Activated CD8-positive, alpha-beta memory T cell treated with anti-CD3 and anti-CD28 coated beads for 4 hours (primary cell): ENCODE measurements at regions not wholly inside any gene's neighbourhood (a gene's known extent, or its start where the extent isn't known, plus 50 kb on each side); places are given as distances from the start of the nearest gene placed in this dataset.
"Not testable (repeated sequence)": the region's sequence is repeated elsewhere in the genome, so short reads cannot be mapped to it uniquely, and the experiment has no call there.

Source experiments
- DNase-seq, 2 donors: peaks; one replicate each; pipeline ENCODE4 v3.0.0-alpha.2; 2020; ENCODE audit warnings: low read depth in 2 of 2

DNA sequence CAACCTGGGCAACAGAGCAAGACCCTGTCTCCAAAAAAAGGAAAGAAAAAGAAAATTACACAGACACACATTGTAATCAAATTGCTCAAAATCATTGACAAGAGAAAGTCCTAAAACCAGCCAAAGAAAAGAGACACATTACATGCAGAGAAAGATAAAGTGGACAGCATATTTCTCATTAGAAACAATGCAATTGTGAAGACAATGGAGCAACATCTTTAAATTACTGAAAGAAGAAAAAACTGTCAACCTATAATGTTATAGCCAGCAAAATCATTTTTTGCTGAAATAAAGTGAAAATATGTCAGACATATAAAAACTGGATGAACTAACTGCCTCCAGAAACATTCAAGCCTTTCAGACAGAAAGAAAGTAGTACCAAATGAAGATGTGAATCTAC, 120.6 kb downstream of the TMEM167A start:
- DNase-seq = no peak

DNA sequence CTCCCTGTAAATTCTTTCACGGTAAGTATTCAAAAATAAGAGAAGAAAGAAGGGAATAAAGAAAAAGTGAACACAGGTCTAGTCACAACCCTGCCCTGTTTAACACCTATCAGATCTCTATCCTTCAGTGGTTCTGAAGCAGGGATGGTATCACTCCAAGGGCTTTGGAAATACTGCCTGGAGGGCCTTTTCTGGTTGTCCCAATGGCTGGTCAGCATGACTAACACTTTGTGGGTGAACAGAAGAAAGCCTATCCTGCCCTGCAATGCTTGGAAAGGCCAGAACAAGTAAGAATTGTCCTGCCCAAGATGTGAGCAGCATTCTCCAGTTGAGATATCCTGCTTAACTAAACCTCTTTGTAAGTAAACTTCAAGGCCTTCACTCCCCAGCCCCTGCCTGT, 124.9 kb downstream of the TMEM167A start:
- DNase-seq = no peak

DNA sequence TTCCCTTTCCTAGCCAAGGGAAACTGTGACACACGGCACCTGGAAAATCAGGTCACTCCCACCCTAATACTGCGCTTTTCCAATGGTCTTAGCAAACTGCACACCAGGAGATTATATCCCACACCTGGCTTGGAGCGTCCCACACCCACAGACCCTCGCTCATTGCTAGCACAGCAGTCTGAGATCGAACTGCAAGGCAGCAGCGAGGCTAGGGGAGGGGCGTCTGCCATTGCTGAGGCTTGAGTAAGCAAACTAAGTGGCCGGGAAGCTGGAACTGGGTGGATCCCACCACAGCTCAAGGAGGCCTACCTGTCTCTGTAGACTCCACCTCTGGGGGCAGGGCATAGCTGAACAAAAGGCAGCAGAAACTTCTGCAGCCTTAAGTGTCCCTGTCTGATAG, 132.9 kb downstream of the TMEM167A start:
- not testable (repeated sequence) for DNase-seq

DNA sequence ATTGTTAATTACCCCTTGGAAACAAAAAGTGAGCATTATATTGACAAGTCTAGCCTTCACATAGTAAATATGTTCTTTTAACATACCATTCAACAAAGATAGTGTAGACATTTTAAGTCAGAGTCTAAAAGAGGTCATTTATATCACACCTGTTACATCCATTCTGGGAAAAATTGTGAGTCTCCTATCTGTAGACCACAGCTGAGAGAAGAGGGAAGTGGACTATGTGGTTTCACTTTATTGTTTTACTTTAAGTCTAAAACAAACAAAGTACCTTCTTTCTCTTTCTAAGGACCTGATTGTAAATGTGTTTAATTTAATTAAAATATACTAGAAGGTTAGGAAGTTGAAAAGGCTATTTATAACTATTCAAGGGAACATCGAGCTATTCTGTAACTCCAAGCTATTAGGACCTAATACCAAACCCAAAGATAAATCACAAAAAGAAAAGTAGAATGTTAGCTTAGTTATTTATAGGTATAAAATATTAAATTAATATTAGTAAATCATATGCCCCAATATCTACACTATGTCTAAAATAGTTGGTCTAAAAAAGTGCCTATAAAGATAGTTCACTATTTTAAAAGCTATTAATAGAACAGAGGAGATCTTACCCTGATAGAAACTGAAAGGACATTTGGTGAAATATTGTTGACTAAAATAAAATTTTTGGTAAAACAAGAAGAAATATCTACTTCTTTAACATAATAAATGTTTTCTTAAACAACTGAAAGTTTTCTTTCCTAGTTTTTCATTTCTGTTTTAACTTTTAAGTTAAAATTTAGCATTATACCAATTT, 134.9 kb downstream of the TMEM167A start:
- DNase-seq = no peak

DNA sequence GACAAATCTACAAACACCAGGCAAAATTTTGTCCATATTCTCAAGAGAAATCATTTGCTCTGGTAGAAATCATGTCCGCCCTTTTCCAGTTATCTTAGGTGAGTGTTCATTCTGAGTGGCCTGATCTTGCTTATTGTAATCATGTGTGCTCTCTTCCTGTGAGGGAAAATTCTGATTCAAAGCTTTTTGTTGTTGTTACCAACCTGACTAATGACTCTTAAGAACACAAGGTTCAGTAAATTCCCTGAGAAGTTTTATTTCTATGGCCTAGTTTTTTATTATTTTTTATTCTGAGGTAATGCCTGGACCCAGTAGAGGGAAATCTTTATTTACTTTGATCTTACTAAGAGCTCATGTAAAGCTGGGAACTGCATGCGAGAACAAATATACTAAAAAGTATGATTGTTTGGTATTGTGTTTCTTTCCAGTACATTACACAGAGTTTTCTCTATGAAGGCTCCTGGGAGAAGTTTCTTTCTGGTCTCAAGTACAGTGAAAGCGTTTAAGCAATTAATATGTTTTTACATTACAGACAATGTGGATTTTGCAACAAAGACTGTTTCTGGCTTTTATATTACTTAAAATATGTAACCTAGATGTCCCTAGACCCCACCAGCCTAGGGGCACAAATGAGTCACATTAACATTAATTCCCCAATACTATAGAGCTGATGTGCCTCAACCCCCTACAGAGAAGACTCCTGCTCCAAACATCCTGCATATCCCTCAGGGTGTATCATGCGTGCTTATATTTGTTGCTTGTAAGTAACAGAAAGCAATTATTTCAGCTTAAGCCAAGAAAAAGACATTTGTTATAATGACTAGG, 138.1 kb downstream of the TMEM167A start:
- no peak for DNase-seq

DNA sequence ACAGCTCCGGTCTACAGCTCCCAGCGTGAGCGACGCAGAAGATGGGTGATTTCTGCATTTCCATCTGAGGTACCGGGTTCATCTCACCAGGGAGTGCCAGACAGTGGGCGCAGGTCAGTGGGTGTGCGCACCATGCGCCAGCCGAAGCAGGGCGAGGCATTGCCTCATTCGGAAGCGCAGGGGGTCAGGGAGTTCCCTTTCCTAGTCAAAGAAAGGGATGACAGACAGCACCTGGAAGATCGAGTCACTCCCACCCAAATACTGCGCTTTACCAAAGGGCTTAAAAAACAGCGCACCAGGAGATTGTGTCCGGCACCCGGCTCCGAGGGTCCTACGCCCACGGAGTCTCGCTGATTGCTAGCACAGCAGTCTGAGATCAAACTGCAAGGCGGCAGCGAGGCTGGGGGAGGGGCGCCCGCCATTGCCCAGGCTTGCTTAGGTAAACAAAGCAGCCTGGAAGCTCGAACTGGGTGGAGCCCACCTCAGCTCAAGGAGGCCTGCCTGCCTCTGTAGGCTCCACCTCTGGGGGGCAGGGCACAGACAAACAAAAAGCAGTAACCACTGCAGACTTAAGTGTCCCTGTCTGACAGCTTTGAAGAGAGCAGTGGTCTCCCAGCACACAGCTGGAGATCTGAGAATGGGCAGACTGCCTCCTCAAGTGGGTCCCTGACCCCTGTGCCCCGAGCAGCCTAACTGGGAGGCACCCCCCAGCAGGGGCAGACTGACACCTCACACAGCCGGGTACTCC, 144.5 kb downstream of the TMEM167A start:
- DNase-seq = not testable (repeated sequence)

DNA sequence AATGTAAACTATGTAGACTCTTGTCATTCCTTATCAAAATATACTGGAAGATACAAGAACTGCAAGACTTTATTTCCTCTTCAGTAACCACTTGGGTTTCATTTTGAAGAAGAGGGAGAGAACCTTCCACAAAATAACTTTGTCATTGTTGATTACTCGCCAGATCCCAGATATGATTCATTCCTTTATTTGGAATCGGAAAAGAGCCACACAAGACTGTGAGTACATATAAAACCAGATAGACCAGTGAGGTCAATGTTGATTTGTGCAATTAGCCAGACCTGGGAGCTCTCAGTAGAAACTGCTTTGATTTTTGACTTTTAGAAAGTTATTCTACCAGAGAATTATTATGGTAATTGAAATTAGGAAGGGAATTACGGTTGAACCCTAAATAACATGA, 146.1 kb downstream of the TMEM167A start:
- DNase-seq = no peak

DNA sequence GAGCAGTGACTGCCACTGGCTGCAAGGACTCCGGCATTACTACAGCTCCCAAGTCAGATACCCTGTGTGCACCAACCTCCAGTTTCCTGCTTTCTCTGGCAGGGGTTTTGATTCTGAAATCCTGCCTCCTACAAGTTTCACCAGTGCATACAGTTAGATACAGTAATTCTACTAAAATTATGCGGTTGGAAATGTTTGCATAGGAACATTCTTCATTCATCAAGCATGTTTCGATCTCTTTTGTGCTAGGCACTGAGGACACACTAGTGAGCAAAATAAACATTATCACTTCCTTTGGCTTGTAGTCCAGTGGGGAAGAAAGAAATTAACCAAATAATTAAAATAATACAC, 152.2 kb downstream of the TMEM167A start:
- no peak for DNase-seq

DNA sequence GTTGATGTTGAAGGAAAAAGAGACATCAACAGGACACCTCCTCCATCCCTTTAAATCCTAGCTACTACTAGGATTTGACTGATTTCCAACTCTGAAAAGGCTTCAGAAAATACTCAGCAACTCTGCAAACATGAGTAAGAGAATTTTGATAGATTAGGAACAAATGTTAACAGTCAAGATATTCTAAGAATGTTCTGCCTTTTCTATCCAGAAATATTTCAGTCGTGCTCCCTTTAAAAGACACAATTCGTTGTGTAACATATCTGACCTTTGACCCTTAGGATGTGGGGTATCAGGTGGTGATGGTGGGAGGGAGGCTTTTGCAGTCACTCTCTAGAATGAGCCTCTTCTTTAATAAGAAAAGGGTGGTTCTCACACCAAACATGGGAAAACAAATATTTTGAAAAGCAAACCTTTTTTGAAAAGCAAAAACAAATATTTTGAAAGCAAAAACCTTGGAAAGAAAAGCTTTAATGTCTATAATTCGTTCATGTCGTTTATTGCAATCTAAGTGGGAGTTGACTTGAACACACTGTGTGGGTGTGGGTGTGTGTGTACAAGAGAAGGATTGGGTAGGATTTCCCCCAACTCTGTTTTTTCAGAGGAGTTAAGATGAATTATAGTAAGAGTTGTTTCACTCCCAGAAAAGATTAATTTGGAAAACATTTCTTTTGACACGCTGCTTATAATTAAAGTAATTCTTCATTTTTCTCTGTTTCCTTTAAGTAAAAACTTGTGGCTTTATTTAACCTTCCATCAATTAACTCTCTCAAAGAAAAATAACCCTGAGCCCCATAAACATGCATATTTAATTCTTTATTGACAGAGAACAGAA, 152.8 kb downstream of the TMEM167A start:
- DNase-seq = no peak

DNA sequence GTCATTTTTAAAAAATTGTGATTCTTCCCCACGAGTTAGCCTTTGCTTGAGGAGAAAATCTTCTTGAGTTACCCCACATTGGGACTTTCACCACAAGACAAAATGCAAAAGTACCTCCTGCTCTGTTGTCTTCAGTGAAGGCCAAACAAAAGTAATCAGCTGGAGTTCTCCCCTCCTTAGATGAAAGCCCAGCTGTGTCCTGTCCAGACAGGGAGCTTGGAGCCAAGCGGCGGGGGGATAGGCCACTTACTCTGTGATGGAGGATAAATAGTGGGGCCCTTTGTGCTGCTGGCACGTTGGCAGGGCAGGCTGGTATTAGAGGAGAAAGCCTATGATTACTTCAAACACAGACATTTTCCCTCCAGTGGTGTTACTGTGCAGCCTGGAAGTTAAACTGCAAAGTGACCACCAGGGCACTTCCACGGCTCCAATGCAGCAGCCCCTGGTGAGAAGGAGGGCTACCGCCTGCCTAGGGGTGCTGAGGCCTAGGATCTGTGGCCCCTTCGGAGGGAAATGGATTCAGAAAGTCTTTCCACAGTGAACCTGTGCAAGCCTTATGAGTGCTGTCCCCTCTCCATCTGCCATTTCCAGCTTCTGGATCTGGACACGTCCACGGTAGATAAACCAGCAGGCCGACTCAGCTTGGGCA, 155.0 kb downstream of the TMEM167A start:
- no peak for DNase-seq

DNA sequence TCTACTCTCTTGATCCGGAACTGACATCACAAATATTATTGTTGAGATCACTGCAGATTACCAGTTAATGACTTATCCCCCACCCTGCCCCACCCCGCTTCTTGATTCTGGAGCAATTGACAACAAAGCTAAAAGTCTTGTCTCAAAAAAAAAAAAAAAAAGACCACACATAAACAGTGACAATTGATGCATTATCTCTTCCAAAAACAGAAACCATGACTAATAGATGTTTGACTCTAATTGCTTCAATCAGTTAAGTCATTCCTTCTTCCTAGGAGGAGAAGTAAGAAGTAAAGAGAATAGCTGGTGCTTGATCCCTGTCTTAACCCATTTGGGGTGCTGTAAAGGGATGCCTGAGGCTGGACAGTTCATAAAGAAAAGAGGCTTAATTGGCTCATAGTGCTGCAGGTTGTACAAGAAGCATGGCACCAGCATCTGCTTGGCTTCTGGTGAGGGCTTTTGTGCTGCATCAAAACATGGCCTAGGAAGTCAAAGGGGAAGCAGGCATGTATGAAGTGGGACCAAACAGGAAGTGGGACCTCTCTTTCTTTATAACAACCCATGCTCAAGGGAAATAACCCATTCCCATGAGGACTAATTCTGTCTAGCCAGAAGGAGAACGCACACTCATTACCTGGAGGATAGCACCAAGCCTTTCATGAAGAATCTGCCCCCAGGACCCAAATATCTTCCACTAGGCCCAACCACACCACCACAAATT, 158.7 kb downstream of the TMEM167A start:
- DNase-seq = no peak

DNA sequence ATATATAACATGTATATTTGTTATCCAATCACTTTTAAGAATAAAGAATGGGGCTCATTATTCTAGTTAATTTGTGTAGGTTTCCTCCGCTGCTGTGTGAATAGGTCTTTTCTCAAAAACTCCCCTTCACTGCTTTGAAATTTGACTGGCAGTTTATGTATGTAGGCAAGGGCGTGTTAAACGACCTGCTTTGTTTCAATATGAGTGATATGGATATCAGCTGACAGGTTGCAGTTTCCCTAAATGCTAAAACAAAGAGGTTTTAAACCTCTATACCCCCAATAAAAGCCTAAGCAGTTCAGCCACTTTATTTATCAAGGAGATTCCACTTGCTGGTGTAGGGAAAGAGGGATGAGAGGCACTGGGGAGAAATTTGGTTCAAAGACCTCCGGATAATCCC, 159.6 kb downstream of the TMEM167A start:
- DNase-seq = no peak

DNA sequence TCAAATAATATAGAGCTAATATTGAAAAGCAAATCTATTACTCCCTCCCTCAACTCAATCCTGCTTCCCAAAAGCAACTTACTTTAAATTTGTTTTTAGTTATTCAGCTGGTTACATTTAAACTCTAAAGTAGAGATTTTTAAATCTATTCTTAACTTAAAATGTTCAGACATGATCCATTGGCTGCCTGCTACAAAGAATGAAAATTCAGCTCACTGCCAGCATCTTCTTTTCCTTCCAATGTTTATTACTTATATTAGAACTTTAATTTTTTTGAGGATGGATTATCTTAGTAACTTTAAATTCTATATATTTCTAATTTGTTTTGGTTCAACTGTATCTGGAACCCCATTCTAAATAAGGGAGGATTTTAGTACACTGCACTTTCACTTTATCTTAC, 163.2 kb downstream of the TMEM167A start:
- no peak for DNase-seq

DNA sequence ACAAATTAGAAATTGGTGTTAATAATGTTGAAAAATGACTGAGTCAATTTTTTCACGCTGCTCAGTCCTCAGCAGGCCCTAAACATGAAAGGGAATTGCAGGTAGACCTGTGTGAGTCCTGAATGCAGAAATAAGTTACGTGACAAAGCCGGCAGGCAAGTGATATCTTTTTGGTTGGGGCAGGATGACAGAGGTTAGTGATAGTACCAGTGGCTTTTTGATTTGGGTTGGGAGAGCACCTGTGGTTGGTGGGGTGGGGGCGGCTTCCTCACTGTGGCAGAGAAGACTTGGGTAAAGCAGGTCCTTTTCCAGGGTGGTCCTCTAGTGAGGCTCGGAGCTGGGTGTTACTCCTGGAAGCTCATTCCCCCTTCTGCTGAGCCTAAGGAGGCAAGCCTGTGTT, 164.7 kb downstream of the TMEM167A start:
- DNase-seq = no peak

DNA sequence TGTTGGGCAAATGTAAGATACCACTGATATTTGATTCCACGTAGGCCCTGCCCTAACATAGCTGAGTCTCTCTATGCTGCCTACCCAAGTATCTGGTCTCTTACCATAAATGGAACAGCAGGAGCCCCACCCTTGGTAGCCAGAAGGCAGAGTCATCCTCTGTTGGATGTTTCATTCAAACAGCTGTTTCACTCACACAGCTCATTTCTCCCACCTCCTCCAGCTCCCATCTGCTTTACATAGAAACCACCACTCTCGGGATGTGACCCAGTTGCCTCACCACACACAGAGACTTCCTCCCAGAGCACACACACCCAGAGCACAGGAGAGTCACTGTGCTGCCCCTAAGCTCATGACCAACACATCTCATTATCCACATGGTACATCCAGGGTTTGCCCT, 165.3 kb downstream of the TMEM167A start:
- no peak for DNase-seq

DNA sequence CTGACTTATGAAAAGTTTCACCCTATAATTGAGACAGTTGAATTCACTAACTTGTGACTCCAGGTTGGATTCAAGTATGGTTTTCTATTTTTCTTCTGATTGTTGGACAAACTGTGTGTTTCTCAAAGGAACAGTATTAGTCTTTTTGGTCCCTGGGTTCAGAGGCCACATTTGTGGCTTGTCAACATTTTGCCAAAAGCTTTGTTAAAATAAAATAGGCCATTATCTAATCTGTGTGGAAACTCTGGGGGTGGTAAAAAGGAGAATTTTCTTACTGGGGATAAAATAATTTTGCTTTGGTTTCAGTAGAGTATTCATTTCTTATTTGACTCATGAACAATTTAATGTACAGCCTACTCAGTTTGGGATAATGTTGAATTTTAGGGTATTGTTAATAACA, 166.3 kb downstream of the TMEM167A start:
- DNase-seq = no peak

DNA sequence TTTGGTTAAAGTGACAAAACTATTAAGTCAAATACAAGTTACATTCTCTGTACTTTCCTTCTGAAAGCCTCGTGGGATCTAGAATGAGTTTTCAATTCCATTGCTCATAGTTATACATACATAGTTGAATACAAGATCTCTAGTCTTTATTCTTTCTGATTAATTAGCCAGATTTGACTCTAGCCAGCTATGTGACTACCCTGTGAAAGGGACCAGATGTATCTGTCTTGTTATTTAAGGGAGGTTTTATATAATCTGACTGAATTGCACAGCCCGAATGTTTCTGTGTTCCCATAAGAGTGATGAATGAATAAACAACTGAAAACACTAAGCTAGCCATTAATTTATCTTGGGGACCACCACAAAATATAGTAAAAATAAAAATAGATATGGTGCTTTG, 166.7 kb downstream of the TMEM167A start:
- DNase-seq = no peak

DNA sequence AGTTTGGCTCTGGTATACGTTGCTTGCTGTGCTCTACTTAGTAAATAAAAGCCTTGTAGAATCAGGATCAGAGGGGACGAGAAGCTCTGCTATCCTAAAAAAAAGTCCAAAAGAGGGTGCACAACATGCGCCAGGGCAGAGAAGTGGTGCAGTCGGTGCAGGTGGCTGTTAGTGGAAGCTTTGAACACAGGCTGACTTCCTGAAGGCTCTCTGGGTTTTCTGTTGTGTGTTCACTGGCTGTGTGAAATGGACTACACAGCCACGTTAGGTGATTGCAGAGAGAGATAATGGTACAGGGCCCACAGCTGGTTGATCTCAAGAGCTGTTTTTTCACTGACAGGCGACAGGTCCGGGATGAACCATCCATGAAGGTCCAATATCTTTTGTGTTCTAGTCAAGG, 167.4 kb downstream of the TMEM167A start:
- DNase-seq = no peak

DNA sequence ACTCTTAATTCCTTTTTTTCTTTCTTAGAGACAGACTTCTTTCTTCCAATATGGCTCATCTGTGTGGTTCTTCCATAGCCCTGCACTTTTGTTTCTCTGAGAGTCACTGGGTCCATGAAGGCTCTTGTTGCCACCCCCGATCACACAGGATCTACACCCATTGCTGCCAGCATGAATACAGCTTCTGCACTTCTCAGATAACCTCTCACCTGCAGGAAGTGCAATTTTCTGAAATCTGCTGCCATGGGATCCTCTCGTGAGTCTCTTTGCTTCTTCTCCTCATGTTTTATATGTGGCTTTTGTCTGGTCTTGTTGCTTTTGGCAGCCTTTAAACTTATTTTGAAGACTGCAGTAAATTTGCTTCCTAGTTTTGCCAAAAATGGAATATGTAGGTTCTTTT, 171.2 kb downstream of the TMEM167A start:
- no peak for DNase-seq

DNA sequence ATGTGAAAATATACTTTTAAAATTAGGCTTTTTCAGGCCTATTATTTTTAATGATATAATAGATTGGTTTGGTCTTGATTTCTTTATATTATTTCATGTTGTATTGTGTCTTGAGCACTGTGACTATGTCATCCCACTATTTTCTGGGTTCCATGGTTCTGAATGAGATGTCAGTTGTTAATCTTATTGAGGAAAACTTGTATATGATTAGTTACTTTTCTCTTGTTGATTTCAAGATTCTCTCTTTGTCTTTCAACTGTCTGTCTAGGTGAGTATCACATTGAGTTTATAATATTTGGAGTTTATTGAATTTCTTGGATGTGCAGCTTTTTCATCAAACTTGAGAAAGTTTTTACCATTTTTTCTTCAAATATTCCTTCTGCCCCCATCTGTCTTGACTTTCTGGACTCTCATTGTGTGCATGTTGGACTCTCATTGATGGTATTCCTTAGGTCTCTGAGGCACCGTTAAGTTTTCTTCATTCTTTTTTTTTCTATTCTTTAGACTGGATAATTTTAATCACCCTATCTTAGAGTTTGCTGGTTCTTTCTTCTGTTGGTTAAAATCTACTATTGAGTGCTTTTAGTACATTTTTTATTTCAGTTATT, 175.8 kb downstream of the TMEM167A start:
- no peak for DNase-seq
